ENCODE measurements at regions not wholly inside any gene's neighbourhood (a gene's known extent, or its start where the extent isn't known, plus 50 kb on each side); places are given as distances from the start of the nearest gene placed in this dataset.

DNA sequence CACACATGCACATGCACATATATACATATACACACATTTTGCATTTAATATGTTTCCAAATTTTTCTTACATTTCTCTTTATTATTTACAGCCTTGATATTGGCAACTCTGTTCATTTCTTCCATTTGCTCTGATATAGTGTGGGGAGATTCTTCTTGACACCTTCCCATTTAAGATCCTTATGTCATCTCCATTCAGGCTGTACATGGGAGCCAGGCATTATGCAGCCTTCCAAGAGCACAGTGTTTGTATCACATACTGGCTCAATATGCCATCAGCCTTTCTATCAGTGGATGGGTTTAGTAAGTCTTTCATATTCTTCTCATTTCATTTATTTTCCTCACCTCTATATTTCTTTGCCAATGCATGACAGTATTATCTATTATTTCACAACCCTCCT lies 372.3 kb upstream of the FTMT start:
- TF ChIP-seq EP300 (IDR thresholded peaks at IDR 0.05) (no peak), POLR2A (IDR thresholded peaks at IDR 0.05) (no peak)
- TF ChIP-seq, protein P1, sequence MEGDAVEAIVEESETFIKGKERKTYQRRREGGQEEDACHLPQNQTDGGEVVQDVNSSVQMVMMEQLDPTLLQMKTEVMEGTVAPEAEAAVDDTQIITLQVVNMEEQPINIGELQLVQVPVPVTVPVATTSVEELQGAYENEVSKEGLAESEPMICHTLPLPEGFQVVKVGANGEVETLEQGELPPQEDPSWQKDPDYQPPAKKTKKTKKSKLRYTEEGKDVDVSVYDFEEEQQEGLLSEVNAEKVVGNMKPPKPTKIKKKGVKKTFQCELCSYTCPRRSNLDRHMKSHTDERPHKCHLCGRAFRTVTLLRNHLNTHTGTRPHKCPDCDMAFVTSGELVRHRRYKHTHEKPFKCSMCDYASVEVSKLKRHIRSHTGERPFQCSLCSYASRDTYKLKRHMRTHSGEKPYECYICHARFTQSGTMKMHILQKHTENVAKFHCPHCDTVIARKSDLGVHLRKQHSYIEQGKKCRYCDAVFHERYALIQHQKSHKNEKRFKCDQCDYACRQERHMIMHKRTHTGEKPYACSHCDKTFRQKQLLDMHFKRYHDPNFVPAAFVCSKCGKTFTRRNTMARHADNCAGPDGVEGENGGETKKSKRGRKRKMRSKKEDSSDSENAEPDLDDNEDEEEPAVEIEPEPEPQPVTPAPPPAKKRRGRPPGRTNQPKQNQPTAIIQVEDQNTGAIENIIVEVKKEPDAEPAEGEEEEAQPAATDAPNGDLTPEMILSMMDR (IDR thresholded peaks at IDR 0.05), result no peak

Data from sigmoid colon (tissue), 4 donors.